IPS-20b (cell line): ENCODE measurements at regions not wholly inside any gene's neighbourhood (a gene's known extent, or its start where the extent isn't known, plus 50 kb on each side); places are given as distances from the start of the nearest gene placed in this dataset.

Source experiments
- H3K27ac ChIP-seq: one replicate; pipeline ENCODE4 v1.5.1; 2013; ENCODE audit warnings: low read length
- H3K27me3 ChIP-seq: 2 replicates; pipeline ENCODE4 v1.6.1; 2013; ENCODE audit warnings: mild to moderate bottlenecking, low read length, inconsistent platforms; ENCODE audit not compliant: insufficient read depth
- H3K36me3 ChIP-seq: 2 replicates; pipeline ENCODE4 v1.6.1; 2013; ENCODE audit warnings: low read depth, mild to moderate bottlenecking, inconsistent platforms, low read length, moderate library complexity; ENCODE audit not compliant: insufficient read depth
- H3K4me1 ChIP-seq: 2 replicates; pipeline ENCODE4 v1.6.1; 2013; ENCODE audit warnings: mild to moderate bottlenecking, control low read depth, inconsistent platforms, low read length, moderate library complexity; ENCODE audit not compliant: insufficient read depth
- H3K4me3 ChIP-seq: 2 replicates; pipeline ENCODE4 v1.5.1; 2013; ENCODE audit warnings: mild to moderate bottlenecking, low read length, inconsistent platforms
- H3K9ac ChIP-seq: 2 replicates; pipeline ENCODE4 v1.6.1; 2013; ENCODE audit warnings: low read depth, mild to moderate bottlenecking, inconsistent platforms, low read length, moderate library complexity
- H3K9me3 ChIP-seq: 2 replicates; pipeline ENCODE4 v1.6.1; 2013; ENCODE audit warnings: mild to moderate bottlenecking, low read depth, low read length, inconsistent platforms; ENCODE audit not compliant: insufficient read depth

DNA sequence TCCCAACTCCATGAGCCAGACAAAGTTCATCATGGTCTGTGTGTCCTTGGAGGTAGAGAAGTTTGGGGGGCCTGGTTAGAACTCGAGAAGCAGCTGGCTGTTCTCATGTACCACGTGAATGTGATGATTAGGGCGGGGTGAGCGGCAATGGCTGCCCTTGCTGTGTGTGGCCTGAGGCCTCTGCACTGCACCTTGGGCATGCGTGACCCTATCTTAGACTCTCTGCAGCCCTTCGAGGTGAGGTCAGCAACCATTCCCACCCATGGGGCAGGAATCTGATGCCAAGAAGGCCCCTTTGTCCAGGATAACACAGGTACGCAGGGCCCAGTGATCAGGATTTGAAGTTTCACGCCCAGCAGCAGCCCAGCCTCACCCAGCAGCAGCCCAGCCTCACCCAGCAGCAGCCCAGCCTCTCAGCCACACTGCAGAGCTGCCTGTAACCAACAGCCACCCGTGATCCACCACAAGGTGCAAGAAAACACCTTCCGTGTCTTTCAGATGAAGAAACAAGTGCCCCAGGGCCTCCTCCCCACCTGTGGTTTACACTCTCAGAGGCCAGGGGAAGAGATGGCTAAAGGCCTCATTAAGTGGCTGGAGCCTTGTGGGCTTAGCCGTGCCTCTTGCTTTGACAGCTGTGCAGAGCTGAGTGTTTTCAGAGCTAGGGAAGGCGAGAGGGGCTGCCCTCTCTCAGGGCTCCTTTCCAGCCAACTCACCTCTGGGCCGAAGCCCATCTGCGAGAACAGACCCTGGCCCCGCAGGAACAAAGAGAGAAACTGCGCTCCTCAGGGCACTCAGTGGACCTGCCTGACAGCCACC, 195.2 kb upstream of the CDH4 start:
- no peak overlapping the region for H3K27ac ChIP-seq
- H3K4me1 ChIP-seq, result no peaks in the 10 kb centered on the region
- H3K27me3 ChIP-seq, result peaks cover 76% of the 10 kb centered on the region
- no peak overlapping the region for H3K9ac ChIP-seq
- H3K9me3 ChIP-seq, result no peaks in the 10 kb centered on the region
- no peaks in the 10 kb centered on the region for H3K36me3 ChIP-seq
- H3K4me3 ChIP-seq, result no peak overlapping the region

DNA sequence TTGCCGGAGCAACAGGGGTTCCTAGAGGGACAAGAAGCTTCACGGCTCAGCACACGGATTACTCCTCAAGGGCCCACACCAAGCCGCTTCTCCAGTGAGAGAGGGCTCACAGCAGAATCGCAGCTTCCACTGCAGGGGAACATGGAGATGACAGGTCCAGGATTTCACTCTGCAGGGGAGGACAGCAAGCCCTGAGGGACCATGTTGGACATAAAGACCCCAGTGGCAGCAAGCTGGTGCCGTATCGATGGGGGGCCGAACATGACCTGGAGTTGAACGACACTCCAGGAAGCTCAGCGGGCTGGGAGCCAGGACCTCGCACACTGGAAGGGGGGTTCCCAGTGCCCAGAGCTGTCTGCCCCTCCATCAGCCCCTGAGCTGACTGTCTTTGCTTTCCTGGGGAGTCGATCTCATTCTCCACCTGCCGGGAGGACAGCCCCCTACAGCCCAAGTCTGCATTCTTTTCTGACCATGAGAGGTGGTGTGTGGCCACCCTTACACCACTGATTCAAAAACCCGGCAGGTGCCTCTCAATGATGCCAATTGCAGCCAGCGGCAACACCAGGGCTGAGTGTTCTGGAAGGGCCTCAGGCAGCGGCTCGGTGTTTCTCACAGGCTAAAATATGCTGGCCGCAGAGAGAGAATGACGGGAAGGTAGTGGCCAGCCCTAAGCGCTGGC, 194.5 kb upstream of the CDH4 start:
- no peak overlapping the region for H3K27ac ChIP-seq
- H3K4me1 ChIP-seq, result no peaks in the 10 kb centered on the region
- peaks cover 79% of the 10 kb centered on the region for H3K27me3 ChIP-seq
- no peaks in the 10 kb centered on the region for H3K9me3 ChIP-seq
- no peak overlapping the region for H3K9ac ChIP-seq
- no peaks in the 10 kb centered on the region for H3K36me3 ChIP-seq
- no peak overlapping the region for H3K4me3 ChIP-seq

- no peak overlapping the region for H3K4me3 ChIP-seq
- no peak overlapping the region for H3K27ac ChIP-seq
- H3K9ac ChIP-seq, result no peak overlapping the region
- H3K4me1 ChIP-seq, result no peaks in the 10 kb centered on the region
- H3K36me3 ChIP-seq, result no peaks in the 10 kb centered on the region
- H3K27me3 ChIP-seq, result peaks cover 56% of the 10 kb centered on the region
- no peaks in the 10 kb centered on the region for H3K9me3 ChIP-seq
Measured at GRCh38 chr20:61061981-61062380, 190.1 kb upstream of the CDH4 start.

DNA sequence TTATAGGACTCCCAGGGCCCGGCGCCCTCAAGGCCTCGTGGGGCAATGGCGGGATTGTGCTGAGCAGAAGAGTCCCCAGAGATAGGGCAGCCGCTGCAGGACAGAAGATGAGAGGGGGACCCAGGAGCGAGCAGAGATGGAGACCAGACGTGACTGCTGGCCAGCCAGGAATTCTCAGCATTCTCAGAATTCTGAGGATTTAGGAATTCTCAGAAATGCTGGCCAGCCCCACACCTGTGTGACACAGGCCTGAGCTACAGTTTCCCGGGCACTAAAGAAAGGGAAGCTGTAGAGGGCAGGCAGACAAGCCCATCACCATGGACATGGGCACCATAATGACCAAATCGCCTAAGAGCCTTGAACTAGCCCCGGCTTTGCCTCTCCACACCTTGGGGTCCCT, 186.2 kb upstream of the CDH4 start:
- Histone ChIP-seq H3K4me1 (no peaks in the 10 kb centered on the region), H3K27ac (no peak overlapping the region), H3K9me3 (no peaks in the 10 kb centered on the region), H3K36me3 (no peaks in the 10 kb centered on the region), H3K9ac (no peak overlapping the region), H3K4me3 (no peak overlapping the region), H3K27me3 (peaks cover 48% of the 10 kb centered on the region)

GRCh38 chr20:61066526-61066925, 185.5 kb upstream of the CDH4 start:
- no peak overlapping the region for H3K27ac ChIP-seq
- peaks cover 48% of the 10 kb centered on the region for H3K27me3 ChIP-seq
- no peaks in the 10 kb centered on the region for H3K36me3 ChIP-seq
- no peak overlapping the region for H3K4me3 ChIP-seq
- no peaks in the 10 kb centered on the region for H3K9me3 ChIP-seq
- H3K9ac ChIP-seq, result no peak overlapping the region
- H3K4me1 ChIP-seq, result no peaks in the 10 kb centered on the region

DNA sequence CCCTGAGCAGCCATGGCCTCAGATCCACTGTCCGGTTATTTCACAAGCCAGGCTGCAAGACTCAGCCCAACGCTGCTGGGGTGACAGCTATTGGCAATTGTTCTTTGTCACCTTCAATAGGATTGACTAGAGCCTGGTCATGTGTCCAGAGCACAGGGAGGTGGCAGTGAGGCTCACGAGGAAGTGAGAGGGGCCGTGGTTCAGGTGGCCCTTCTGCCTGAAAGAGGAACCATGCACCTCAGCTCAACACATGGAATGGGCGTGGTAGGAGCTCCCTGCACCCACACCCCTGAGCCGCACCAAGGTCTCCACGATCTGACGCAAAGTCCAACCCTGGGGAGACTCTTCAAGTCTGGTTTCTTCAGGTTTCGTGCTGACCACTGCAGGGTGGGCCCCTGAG, 184.8 kb upstream of the CDH4 start:
- H3K9me3 ChIP-seq, result no peaks in the 10 kb centered on the region

GRCh38 chr20:61072398-61072797, 179.7 kb upstream of the CDH4 start:
- Histone ChIP-seq H3K9me3 (no peaks in the 10 kb centered on the region), H3K9ac (no peak overlapping the region), H3K27me3 (peaks cover 78% of the 10 kb centered on the region), H3K36me3 (no peaks in the 10 kb centered on the region), H3K4me3 (no peak overlapping the region), H3K4me1 (no peaks in the 10 kb centered on the region), H3K27ac (no peak overlapping the region)

More for the DNA sequence above, 184.8 kb upstream of the CDH4 start:
- peaks cover 48% of the 10 kb centered on the region for H3K27me3 ChIP-seq
- H3K27ac ChIP-seq, result no peak overlapping the region
- no peak overlapping the region for H3K4me3 ChIP-seq
- no peaks in the 10 kb centered on the region for H3K36me3 ChIP-seq
- H3K4me1 ChIP-seq, result no peaks in the 10 kb centered on the region
- H3K9ac ChIP-seq, result no peak overlapping the region

DNA sequence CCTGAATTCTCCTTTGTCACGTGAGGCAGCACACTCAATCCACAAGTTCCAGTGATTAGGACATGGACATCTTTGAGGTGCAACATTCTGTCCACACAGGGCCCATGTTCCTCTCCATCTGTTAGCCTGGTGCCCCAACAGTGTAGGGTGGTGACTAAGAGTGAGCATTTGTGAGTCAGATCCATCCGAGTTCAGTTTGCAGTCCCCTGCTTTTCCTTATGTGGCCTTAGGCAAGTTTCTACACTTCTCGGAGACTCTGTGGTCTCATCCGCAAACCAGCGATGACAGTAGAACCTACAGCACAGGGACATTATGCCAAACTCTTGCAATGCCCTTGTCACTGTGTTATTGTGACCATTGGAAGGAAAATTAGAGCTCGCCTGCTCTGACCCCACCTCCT, 178.7 kb upstream of the CDH4 start:
- H3K36me3 ChIP-seq, result no peaks in the 10 kb centered on the region
- peaks cover 82% of the 10 kb centered on the region for H3K27me3 ChIP-seq
- H3K9me3 ChIP-seq, result no peaks in the 10 kb centered on the region
- H3K4me1 ChIP-seq, result no peaks in the 10 kb centered on the region
- no peak overlapping the region for H3K9ac ChIP-seq
- no peak overlapping the region for H3K4me3 ChIP-seq
- H3K27ac ChIP-seq, result no peak overlapping the region

DNA sequence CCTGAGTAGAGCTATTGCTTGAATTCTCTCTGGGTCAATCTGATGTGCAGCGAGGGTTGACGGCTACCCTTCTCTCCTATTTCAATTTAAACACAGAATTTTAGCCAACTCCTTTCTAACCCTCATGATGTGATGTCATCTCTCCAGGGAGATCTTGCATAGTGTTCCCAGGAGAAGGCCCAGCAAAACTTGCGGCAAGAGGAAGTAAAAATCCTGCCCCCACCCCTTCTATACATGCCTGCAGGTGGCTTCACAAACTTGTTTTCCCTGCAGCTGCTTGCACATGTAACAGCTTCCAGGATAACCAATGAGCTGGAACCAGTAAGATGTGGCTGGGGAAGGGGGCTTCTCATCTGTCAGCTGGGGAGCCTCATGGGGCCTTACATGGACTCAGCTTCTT, 169.3 kb upstream of the CDH4 start:
- peaks cover 5% of the 10 kb centered on the region; the same call in 1 of the 2 replicates for H3K9me3 ChIP-seq
- no peaks in the 10 kb centered on the region for H3K36me3 ChIP-seq
- H3K9ac ChIP-seq, result no peak overlapping the region
- no peaks in the 10 kb centered on the region for H3K4me1 ChIP-seq
- H3K4me3 ChIP-seq, result no peak overlapping the region
- H3K27ac ChIP-seq, result no peak overlapping the region
- H3K27me3 ChIP-seq, result peaks cover 90% of the 10 kb centered on the region

GRCh38 chr20:61083431-61083830, 168.6 kb upstream of the CDH4 start:
- Histone ChIP-seq H3K27me3 (peaks cover 90% of the 10 kb centered on the region), H3K4me3 (no peak overlapping the region), H3K36me3 (no peaks in the 10 kb centered on the region), H3K9ac (no peak overlapping the region), H3K27ac (no peak overlapping the region), H3K4me1 (no peaks in the 10 kb centered on the region), H3K9me3 (peaks cover 5% of the 10 kb centered on the region; the same call in 1 of the 2 replicates)

GRCh38 chr20:61086031-61086430, 166.0 kb upstream of the CDH4 start:
- no peak overlapping the region for H3K4me3 ChIP-seq

GRCh38 chr20:61090541-61090940, 161.5 kb upstream of the CDH4 start:
- Histone ChIP-seq H3K9me3 (peaks cover 3% of the 10 kb centered on the region; the same call in 1 of the 2 replicates), H3K27me3 (peaks cover 51% of the 10 kb centered on the region), H3K4me1 (peaks cover 6% of the 10 kb centered on the region; the same call in 1 of the 2 replicates), H3K36me3 (no peaks in the 10 kb centered on the region), H3K27ac (no peak overlapping the region), H3K4me3 (no peak overlapping the region), H3K9ac (no peak overlapping the region)

More at GRCh38 chr20:61086031-61086430, 166.0 kb upstream of the CDH4 start:
- Histone ChIP-seq H3K27me3 (peaks cover 72% of the 10 kb centered on the region), H3K27ac (no peak overlapping the region), H3K9me3 (peaks cover 5% of the 10 kb centered on the region; the same call in 1 of the 2 replicates), H3K36me3 (no peaks in the 10 kb centered on the region), H3K9ac (no peak overlapping the region), H3K4me1 (no peaks in the 10 kb centered on the region)
